HUES6 (cell line): ENCODE measurements at regions not wholly inside any gene's neighbourhood (a gene's known extent, or its start where the extent isn't known, plus 50 kb on each side); places are given as distances from the start of the nearest gene placed in this dataset.

Experiments used
- H3K27ac ChIP-seq: 2 replicates; pipeline ENCODE4 v1.7.0; 2013; ENCODE audit warnings: low read depth, mild to moderate bottlenecking, low read length, inconsistent platforms
- H3K27me3 ChIP-seq: 2 replicates; pipeline ENCODE4 v1.6.1; 2013; ENCODE audit warnings: low read length; ENCODE audit not compliant: control insufficient read depth, insufficient read depth
- H3K36me3 ChIP-seq: 2 replicates; pipeline ENCODE4 v1.6.1; 2013; ENCODE audit warnings: low read length; ENCODE audit not compliant: control insufficient read depth, insufficient read depth
- H3K4me1 ChIP-seq: 2 replicates; pipeline ENCODE4 v1.6.1; 2013; ENCODE audit warnings: low read length; ENCODE audit not compliant: control insufficient read depth, insufficient read depth
- H3K4me3 ChIP-seq: 2 replicates; pipeline ENCODE4 v1.5.1; 2013; ENCODE audit warnings: low read depth, low read length
- H3K9ac ChIP-seq: one replicate; pipeline ENCODE4 v1.6.1; 2013; ENCODE audit warnings: mild to moderate bottlenecking, low read length
- H3K9me3 ChIP-seq: 2 replicates; pipeline ENCODE4 v1.6.1; 2013; ENCODE audit warnings: low read depth, low read length; ENCODE audit not compliant: control insufficient read depth, insufficient read depth

DNA sequence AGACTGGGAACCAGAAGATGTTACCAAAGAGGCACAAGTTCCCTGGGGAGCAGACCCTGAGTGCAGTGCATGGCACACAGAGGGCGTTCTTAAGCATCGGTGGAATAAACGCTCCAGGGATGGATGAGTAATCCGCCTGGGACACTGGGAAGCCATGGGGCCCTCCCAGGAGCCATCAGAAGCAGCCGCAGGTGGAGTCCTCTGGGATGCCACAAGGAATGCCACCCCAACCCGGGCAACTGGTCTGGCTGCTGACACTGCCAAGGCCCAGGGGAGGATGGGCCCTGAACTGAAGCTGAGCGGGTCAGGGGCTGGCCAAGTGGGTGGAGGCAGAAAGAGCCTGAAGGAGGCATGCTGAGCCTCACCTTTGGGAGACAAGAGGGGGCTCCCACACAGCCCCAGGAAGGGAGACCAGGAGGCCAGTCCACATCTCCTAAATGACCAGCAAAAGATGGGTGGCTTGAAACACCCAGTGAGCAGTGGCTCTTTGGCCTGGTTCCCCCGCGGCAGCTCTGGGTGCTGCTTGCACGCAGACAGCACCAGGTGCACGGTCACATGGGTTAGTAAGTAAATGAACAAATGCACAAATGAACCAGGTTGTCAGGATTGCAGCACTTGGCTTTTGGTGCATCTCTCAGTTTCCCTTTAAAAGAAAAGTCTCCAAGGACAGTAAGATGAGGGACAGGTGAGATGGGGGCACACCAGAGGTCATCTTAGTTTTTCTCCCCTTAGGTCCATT is 141.3 kb upstream of the ZMIZ1 start:
- H3K9me3 ChIP-seq = no peaks in the 10 kb centered on the region
- no peak overlapping the region for H3K9ac ChIP-seq
- no peak overlapping the region for H3K4me3 ChIP-seq
- peaks cover 29% of the 10 kb centered on the region for H3K4me1 ChIP-seq
- H3K36me3 ChIP-seq = no peaks in the 10 kb centered on the region
- H3K27ac ChIP-seq = no peak overlapping the region
- H3K27me3 ChIP-seq = no peaks in the 10 kb centered on the region

DNA sequence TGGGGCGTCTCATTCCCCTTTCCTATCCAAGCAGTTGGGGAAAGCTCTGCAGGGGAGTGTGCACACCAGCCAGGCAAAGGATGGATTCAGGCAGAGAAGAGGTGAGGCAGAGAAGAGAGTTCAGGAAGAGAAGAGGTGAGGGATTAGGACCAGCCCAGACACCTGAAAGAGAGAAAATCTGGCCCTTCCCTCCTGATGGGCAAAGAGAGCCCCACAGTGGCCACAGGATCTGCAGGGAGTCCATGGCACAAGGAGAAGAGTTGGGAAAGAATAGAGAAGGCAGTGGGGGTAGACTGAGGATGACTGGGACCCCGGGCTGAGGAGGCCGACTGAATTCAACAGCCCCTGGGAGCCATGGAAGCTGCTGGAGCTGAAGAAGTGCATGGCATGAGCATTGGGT is 140.4 kb upstream of the ZMIZ1 start:
- Histone ChIP-seq H3K4me3 (no peak overlapping the region), H3K9me3 (no peaks in the 10 kb centered on the region), H3K27ac (no peak overlapping the region), H3K27me3 (no peaks in the 10 kb centered on the region), H3K36me3 (no peaks in the 10 kb centered on the region), H3K4me1 (peaks cover 28% of the 10 kb centered on the region), H3K9ac (no peak overlapping the region)

DNA sequence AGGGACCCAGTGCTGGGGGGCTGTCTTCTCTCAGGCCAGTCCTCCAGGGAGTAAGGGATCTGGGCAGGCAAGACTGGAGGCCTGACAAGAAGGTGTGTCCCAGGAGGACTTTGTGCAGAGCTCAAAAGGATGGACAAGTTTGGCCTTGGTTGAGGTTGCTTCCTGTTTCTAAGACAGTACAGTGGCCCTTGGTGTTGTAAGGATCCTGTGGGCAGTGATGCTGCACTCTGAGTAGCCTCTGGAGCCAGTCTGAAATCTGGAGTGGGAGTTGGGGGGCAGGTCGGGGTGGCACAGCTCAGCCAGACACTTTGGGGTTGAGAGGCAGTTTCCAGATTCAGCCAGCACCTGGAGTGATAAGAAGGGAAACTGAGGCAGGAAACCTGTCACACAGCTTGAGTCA is 139.2 kb upstream of the ZMIZ1 start:
- no peak overlapping the region for H3K27ac ChIP-seq
- peaks cover 17% of the 10 kb centered on the region for H3K4me1 ChIP-seq
- no peak overlapping the region for H3K4me3 ChIP-seq
- no peaks in the 10 kb centered on the region for H3K9me3 ChIP-seq
- H3K36me3 ChIP-seq = no peaks in the 10 kb centered on the region
- H3K27me3 ChIP-seq = no peaks in the 10 kb centered on the region
- no peak overlapping the region for H3K9ac ChIP-seq

DNA sequence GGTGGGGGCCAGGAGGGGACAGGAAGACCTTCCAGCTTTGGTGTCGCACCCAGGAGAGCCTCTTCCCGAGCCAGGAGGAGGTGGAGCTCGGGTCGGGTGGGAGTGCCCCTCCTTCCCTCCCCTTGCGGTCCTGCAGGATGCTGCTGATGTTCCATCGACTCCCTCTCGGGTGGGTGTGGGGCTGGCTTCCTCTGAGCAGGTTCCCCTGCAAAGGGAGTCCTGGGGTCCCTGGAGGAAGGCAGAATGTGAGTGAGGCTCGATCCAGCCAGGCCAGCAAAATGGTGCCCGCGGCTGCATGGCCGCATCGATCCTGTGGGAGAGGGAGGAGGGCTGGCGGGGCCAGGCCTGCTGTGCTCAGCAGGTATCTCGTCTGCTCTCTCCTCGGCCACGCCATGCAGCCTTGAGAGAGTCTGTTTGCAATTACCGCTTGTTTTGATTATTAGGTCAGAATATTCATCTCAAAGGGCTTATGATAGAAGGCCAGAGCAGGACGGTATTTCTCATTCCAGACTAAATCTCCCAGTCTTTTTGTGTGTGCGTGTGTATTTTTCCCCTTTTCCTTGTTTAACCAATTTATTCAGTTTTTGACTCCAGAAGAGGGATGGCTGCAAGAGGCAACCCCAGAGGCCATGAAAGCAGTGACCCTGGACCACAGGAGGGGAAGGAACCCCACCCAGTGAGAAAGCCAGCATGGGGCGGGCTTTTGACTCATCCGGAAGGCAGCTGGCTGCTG is 137.3 kb upstream of the ZMIZ1 start:
- Histone ChIP-seq H3K36me3 (no peaks in the 10 kb centered on the region), H3K4me3 (no peak overlapping the region; the same call in 1 of the 2 replicates), H3K27me3 (no peaks in the 10 kb centered on the region), H3K4me1 (peaks cover 20% of the 10 kb centered on the region), H3K9ac (no peak overlapping the region), H3K27ac (no peak overlapping the region), H3K9me3 (no peaks in the 10 kb centered on the region)

- no peak overlapping the region for H3K4me3 ChIP-seq
- H3K4me1 ChIP-seq = peaks cover 20% of the 10 kb centered on the region
- no peaks in the 10 kb centered on the region for H3K27me3 ChIP-seq
- H3K9ac ChIP-seq = no peak overlapping the region
- no peak overlapping the region for H3K27ac ChIP-seq
- no peaks in the 10 kb centered on the region for H3K9me3 ChIP-seq
- H3K36me3 ChIP-seq = no peaks in the 10 kb centered on the region
These were observed 136.7 kb upstream of the ZMIZ1 start for GRCh38 chr10:78932054-78932386.

- Histone ChIP-seq H3K27me3 (no peaks in the 10 kb centered on the region), H3K4me1 (peaks cover 27% of the 10 kb centered on the region), H3K9ac (no peak overlapping the region), H3K9me3 (no peaks in the 10 kb centered on the region), H3K4me3 (no peak overlapping the region), H3K36me3 (no peaks in the 10 kb centered on the region), H3K27ac (no peak overlapping the region)
These were observed 135.9 kb upstream of the ZMIZ1 start for GRCh38 chr10:78932861-78933260.

GRCh38 chr10:78933828-78934531 is 134.8 kb upstream of the ZMIZ1 start:
- no peak overlapping the region for H3K27ac ChIP-seq
- no peak overlapping the region for H3K9ac ChIP-seq
- H3K9me3 ChIP-seq = no peaks in the 10 kb centered on the region
- H3K27me3 ChIP-seq = no peaks in the 10 kb centered on the region
- H3K4me1 ChIP-seq = peaks cover 35% of the 10 kb centered on the region
- H3K36me3 ChIP-seq = no peaks in the 10 kb centered on the region
- no peak overlapping the region for H3K4me3 ChIP-seq

GRCh38 chr10:78934532-78934898 is 134.3 kb upstream of the ZMIZ1 start:
- Histone ChIP-seq H3K4me1 (peaks cover 35% of the 10 kb centered on the region), H3K36me3 (no peaks in the 10 kb centered on the region), H3K9ac (no peak overlapping the region), H3K27me3 (no peaks in the 10 kb centered on the region), H3K4me3 (no peak overlapping the region), H3K9me3 (no peaks in the 10 kb centered on the region), H3K27ac (no peak overlapping the region)

DNA sequence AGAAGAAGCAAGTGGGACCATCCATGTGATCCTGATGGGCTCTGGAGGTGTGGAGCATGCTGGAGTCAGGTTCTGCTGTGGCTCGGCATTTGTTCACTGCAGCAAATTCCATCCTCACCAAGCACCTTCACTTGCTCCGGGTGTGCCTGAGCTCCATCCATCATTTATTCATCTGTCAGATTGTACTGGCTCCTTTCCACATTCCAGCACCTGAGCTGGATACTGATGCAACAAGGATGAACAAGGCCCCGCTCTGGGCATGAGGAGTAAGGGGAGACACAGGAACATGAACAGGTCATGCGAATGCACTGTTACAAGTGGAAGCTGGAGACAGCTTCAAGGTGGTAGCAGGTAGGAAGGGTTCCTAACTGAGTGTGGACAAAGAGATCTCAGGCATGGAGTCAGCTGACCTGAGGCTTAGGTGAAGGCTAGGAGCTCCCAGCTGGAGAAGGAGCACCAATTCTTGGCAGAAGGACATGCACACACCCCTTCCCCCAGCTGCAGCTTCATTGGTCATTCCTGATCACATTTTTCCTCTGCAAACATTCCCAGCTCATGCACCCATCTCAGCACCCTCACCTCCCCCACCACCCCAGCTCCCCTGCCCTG is 133.7 kb upstream of the ZMIZ1 start:
- no peak overlapping the region for H3K9ac ChIP-seq
- peaks cover 35% of the 10 kb centered on the region for H3K4me1 ChIP-seq
- no peaks in the 10 kb centered on the region for H3K27me3 ChIP-seq
- no peak overlapping the region for H3K27ac ChIP-seq
- no peaks in the 10 kb centered on the region for H3K9me3 ChIP-seq
- H3K36me3 ChIP-seq = no peaks in the 10 kb centered on the region
- H3K4me3 ChIP-seq = no peak overlapping the region

- peaks cover 35% of the 10 kb centered on the region for H3K4me1 ChIP-seq
- H3K27ac ChIP-seq = no peak overlapping the region
- H3K9ac ChIP-seq = no peak overlapping the region
- no peaks in the 10 kb centered on the region for H3K36me3 ChIP-seq
- no peaks in the 10 kb centered on the region for H3K9me3 ChIP-seq
- no peaks in the 10 kb centered on the region for H3K27me3 ChIP-seq
- H3K4me3 ChIP-seq = no peak overlapping the region
These were observed 132.9 kb upstream of the ZMIZ1 start for GRCh38 chr10:78935697-78936407.
